ENCODE measurements at regions not wholly inside any gene's neighbourhood (a gene's known extent, or its start where the extent isn't known, plus 50 kb on each side); places are given as distances from the start of the nearest gene placed in this dataset.

GRCh38 chr4:178480881-178481280, 1038.6 kb upstream of the AGA start:
- Mint-ChIP-seq H3K4me1 (ENCODE audit: low read depth) (no peaks in the 10 kb centered on the region), H3K4me3 (ENCODE audit: low read depth) (no peak overlapping the region), H3K27me3 (ENCODE audit: low read depth) (no peaks in the 10 kb centered on the region), H3K27ac (no peak overlapping the region), H3K36me3 (ENCODE audit: low read depth) (no peaks in the 10 kb centered on the region), H3K9me3 (peaks cover 4% of the 10 kb centered on the region)
- intact Hi-C loops (cut with micrococcal nuclease), result no loop called here
- no peak for DNase-seq (ENCODE audit: low spot score)

GRCh38 chr4:178481564-178481963, 1039.3 kb upstream of the AGA start:
- no peaks in the 10 kb centered on the region for H3K36me3 Mint-ChIP-seq (ENCODE audit: low read depth)
- H3K4me3 Mint-ChIP-seq (ENCODE audit: low read depth), result no peak overlapping the region
- H3K4me1 Mint-ChIP-seq (ENCODE audit: low read depth), result no peaks in the 10 kb centered on the region
- intact Hi-C loops (cut with micrococcal nuclease), result no loop called here
- no peaks in the 10 kb centered on the region for H3K27me3 Mint-ChIP-seq (ENCODE audit: low read depth)
- no peak overlapping the region for H3K27ac Mint-ChIP-seq
- peaks cover 4% of the 10 kb centered on the region for H3K9me3 Mint-ChIP-seq
- DNase-seq (ENCODE audit: low spot score), result no peak

- Mint-ChIP-seq H3K4me1 (ENCODE audit: low read depth) (no peaks in the 10 kb centered on the region), H3K9me3 (peaks cover 12% of the 10 kb centered on the region), H3K36me3 (ENCODE audit: low read depth) (no peaks in the 10 kb centered on the region), H3K4me3 (ENCODE audit: low read depth) (no peak overlapping the region), H3K27ac (no peak overlapping the region), H3K27me3 (ENCODE audit: low read depth) (no peaks in the 10 kb centered on the region)
- DNase-seq (ENCODE audit: low spot score), result no peak
- intact Hi-C loops (cut with micrococcal nuclease), result no loop called here
Measured at GRCh38 chr4:178523038-178523437, 1080.8 kb upstream of the AGA start.

DNA sequence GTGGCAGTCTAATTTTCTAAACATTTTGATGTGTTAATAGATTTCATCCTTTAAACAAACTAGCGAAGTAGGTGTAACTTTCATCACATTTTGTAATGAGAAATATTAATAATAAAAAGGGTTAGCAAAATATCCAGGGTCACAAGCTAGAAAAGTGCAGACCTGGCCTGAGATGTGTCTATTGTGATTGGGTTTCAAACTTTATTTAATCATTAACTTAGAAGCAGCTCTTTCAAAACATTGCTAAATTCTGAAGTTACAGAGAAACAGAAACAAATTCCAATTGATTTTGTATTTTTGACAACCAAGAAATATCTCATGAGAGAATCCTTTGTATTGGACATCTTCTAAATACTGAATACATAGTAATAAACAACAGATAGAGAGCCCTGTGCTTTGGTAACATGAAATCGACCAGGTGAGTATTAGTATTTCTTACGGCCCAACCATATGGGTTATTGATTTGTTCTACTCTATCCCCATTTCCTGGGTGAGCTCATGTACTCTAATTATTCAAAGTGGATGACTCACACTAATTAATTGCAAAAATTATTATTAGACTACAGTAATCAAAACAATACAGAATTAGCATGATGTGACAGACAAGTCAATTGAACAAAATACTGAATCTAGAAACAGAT, 1093.8 kb upstream of the AGA start:
- H3K27me3 Mint-ChIP-seq (ENCODE audit: low read depth), result no peaks in the 10 kb centered on the region

DNA sequence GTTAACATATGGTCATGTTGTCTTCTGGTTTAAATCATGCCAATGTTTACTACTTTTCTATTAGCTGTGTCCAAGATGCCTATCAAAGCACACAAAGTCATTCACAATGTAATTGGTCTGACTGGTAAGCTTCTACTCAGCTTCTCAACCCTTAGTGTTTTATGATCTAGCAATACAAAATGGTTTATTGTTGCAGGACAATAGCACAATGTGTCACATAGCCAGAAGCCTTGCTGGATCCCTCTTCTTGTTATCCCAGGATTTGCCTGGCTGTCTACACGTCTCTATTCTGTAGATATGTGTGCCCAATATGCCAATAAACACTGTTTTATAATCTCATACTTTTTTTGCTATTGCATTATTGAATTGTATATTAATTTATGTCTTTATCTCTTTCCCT, 1111.0 kb upstream of the AGA start:
- Mint-ChIP-seq H3K9me3 (no peaks in the 10 kb centered on the region), H3K36me3 (ENCODE audit: low read depth) (no peaks in the 10 kb centered on the region), H3K27ac (no peak overlapping the region), H3K4me3 (ENCODE audit: low read depth) (no peak overlapping the region), H3K27me3 (ENCODE audit: low read depth) (no peaks in the 10 kb centered on the region), H3K4me1 (ENCODE audit: low read depth) (no peaks in the 10 kb centered on the region)
- DNase-seq (ENCODE audit: low spot score), result no peak
- intact Hi-C loops (cut with micrococcal nuclease), result no loop called here

More for the DNA sequence above, 1093.8 kb upstream of the AGA start:
- intact Hi-C loops (cut with micrococcal nuclease), result no loop called here
- Mint-ChIP-seq H3K4me3 (ENCODE audit: low read depth) (no peak overlapping the region), H3K4me1 (ENCODE audit: low read depth) (no peaks in the 10 kb centered on the region), H3K27ac (no peak overlapping the region), H3K9me3 (peaks cover 27% of the 10 kb centered on the region), H3K36me3 (ENCODE audit: low read depth) (no peaks in the 10 kb centered on the region)
- no peak for DNase-seq (ENCODE audit: low spot score)

DNA sequence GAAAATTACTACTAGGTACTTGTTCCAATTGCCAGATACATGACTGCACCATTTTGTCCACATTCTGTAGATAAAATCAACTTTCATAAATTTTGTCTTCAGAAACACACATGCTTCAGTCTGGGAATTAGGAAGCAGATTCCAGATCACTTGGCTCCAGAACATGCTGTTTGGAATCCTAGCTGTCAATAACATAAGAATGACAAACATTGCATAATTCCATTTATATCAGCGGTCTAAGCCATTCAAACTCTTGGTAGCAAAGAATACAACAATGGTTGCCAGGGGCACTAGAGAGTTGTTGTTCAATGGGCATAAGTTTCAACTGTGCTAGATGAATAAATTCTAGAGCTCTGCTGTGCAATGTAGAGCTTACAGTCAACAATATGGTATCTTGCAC, 1112.1 kb upstream of the AGA start:
- intact Hi-C loops (cut with micrococcal nuclease), result no loop called here
- Mint-ChIP-seq H3K27me3 (ENCODE audit: low read depth) (no peaks in the 10 kb centered on the region), H3K4me1 (ENCODE audit: low read depth) (no peaks in the 10 kb centered on the region), H3K4me3 (ENCODE audit: low read depth) (no peak overlapping the region), H3K27ac (no peak overlapping the region), H3K9me3 (peaks cover 4% of the 10 kb centered on the region), H3K36me3 (ENCODE audit: low read depth) (no peaks in the 10 kb centered on the region)
- DNase-seq (ENCODE audit: low spot score), result no peak

DNA sequence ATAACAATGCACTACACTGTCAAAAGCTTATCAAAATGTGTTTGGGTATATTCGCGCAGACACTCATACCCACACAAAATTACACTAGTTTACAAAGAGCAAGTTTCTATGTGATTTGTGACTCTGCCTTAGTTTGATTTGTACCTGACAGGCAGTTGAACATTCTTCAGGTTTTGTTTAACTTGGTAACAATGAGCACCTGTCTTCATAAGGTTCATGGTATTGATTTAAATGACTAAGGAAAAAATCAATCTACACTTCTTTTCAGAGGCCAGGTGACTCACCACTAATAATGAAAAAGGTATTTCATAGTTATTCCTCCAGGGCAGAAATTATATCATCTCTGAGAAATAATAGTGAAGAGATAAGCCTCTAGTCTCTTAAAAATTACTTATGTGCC, 1114.6 kb upstream of the AGA start:
- H3K9me3 Mint-ChIP-seq, result peaks cover 8% of the 10 kb centered on the region
- DNase-seq (ENCODE audit: low spot score), result no peak
- intact Hi-C loops (cut with micrococcal nuclease), result no loop called here
- H3K36me3 Mint-ChIP-seq (ENCODE audit: low read depth), result no peaks in the 10 kb centered on the region
- no peaks in the 10 kb centered on the region for H3K4me1 Mint-ChIP-seq (ENCODE audit: low read depth)
- no peak overlapping the region for H3K27ac Mint-ChIP-seq
- no peak overlapping the region for H3K4me3 Mint-ChIP-seq (ENCODE audit: low read depth)
- H3K27me3 Mint-ChIP-seq (ENCODE audit: low read depth), result no peaks in the 10 kb centered on the region

- DNase-seq (ENCODE audit: low spot score), result no peak
Measured at GRCh38 chr4:178577933-178578332, 1135.7 kb upstream of the AGA start.

GRCh38 chr4:178595500-178596138, 1153.4 kb upstream of the AGA start:
- DNase-seq (ENCODE audit: low spot score), result no peak
- Mint-ChIP-seq H3K36me3 (ENCODE audit: low read depth) (no peaks in the 10 kb centered on the region), H3K4me1 (ENCODE audit: low read depth) (no peaks in the 10 kb centered on the region)

More at GRCh38 chr4:178577933-178578332, 1135.7 kb upstream of the AGA start:
- H3K9me3 Mint-ChIP-seq, result no peaks in the 10 kb centered on the region
- H3K4me1 Mint-ChIP-seq (ENCODE audit: low read depth), result no peaks in the 10 kb centered on the region
- H3K27ac Mint-ChIP-seq, result no peak overlapping the region
- no peak overlapping the region for H3K4me3 Mint-ChIP-seq (ENCODE audit: low read depth)
- H3K36me3 Mint-ChIP-seq (ENCODE audit: low read depth), result no peaks in the 10 kb centered on the region
- H3K27me3 Mint-ChIP-seq (ENCODE audit: low read depth), result no peaks in the 10 kb centered on the region
- intact Hi-C loops (cut with micrococcal nuclease), result no loop called here

GRCh38 chr4:178598672-178599071, 1156.4 kb upstream of the AGA start:
- no peaks in the 10 kb centered on the region for H3K27me3 Mint-ChIP-seq (ENCODE audit: low read depth)
- no peak overlapping the region for H3K27ac Mint-ChIP-seq
- intact Hi-C loops (cut with micrococcal nuclease), result no loop called here
- H3K4me3 Mint-ChIP-seq (ENCODE audit: low read depth), result no peak overlapping the region
- peaks cover 16% of the 10 kb centered on the region for H3K9me3 Mint-ChIP-seq
- no peak for DNase-seq (ENCODE audit: low spot score)
- H3K36me3 Mint-ChIP-seq (ENCODE audit: low read depth), result no peaks in the 10 kb centered on the region
- H3K4me1 Mint-ChIP-seq (ENCODE audit: low read depth), result no peaks in the 10 kb centered on the region

More at GRCh38 chr4:178595500-178596138, 1153.4 kb upstream of the AGA start:
- H3K27ac Mint-ChIP-seq, result no peak overlapping the region
- H3K4me3 Mint-ChIP-seq (ENCODE audit: low read depth), result no peak overlapping the region
- H3K27me3 Mint-ChIP-seq (ENCODE audit: low read depth), result no peaks in the 10 kb centered on the region
- intact Hi-C loops (cut with micrococcal nuclease), result no loop called here
- H3K9me3 Mint-ChIP-seq, result peaks cover 24% of the 10 kb centered on the region

DNA sequence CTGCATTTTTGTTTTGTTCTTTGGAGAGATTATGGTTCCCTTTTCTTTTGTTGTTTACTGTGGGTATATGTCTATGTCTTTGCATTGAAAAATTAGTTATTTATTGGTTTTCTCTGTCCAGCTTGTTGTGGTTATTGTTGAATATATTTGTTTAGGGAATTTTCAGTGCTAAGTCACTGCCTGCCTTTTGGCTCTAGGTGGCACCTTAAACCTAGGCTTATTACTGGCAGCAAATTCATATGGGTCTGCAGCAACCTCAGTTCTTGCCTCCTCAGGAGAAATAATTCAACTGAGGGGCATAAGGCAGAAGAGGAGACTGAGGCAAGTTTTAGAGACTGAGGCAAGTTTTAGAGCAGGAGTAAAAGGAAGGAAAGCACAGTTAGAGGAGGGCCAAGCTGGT, 1157.3 kb upstream of the AGA start:
- Mint-ChIP-seq H3K4me1 (ENCODE audit: low read depth) (no peaks in the 10 kb centered on the region), H3K9me3 (peaks cover 16% of the 10 kb centered on the region), H3K36me3 (ENCODE audit: low read depth) (no peaks in the 10 kb centered on the region), H3K27me3 (ENCODE audit: low read depth) (no peaks in the 10 kb centered on the region), H3K27ac (no peak overlapping the region), H3K4me3 (ENCODE audit: low read depth) (no peak overlapping the region)
- DNase-seq (ENCODE audit: low spot score), result no peak
- intact Hi-C loops (cut with micrococcal nuclease), result no loop called here

DNA sequence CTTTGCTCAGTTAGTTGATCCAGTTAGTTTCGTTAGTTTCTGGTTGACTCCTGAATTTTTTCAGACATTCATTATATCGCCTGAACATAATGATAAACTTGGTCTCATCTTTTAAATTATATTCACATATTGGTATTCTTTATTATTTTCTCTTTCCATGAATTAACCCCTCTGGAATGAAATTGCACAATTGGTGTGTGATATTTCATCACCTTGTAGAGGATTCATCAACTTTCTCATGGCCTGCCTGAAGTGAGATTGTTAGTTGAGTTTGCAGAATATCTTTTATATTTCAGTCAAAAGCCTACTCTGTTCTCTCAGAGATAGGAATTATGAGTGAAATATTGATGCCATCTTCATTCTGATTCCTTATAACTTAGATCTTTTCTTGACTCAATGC, 1160.6 kb upstream of the AGA start:
- H3K9me3 Mint-ChIP-seq, result peaks cover 19% of the 10 kb centered on the region
- H3K4me3 Mint-ChIP-seq (ENCODE audit: low read depth), result no peak overlapping the region
- no peak overlapping the region for H3K27ac Mint-ChIP-seq
- H3K4me1 Mint-ChIP-seq (ENCODE audit: low read depth), result no peaks in the 10 kb centered on the region
- no peak for DNase-seq (ENCODE audit: low spot score)
- no peaks in the 10 kb centered on the region for H3K27me3 Mint-ChIP-seq (ENCODE audit: low read depth)
- H3K36me3 Mint-ChIP-seq (ENCODE audit: low read depth), result no peaks in the 10 kb centered on the region
- intact Hi-C loops (cut with micrococcal nuclease), result no loop called here

- H3K36me3 Mint-ChIP-seq (ENCODE audit: low read depth), result no peaks in the 10 kb centered on the region
- H3K4me3 Mint-ChIP-seq (ENCODE audit: low read depth), result no peak overlapping the region
- peaks cover 8% of the 10 kb centered on the region for H3K9me3 Mint-ChIP-seq
- no peaks in the 10 kb centered on the region for H3K27me3 Mint-ChIP-seq (ENCODE audit: low read depth)
- H3K4me1 Mint-ChIP-seq (ENCODE audit: low read depth), result no peaks in the 10 kb centered on the region
- DNase-seq (ENCODE audit: low spot score), result no peak
- no peak overlapping the region for H3K27ac Mint-ChIP-seq
- intact Hi-C loops (cut with micrococcal nuclease), result no loop called here
Measured at GRCh38 chr4:178611062-178611461, 1168.8 kb upstream of the AGA start.

Data from activated T-helper 2 cell treated with anti-CD3 and anti-CD28 coated beads, Interferon-gamma antibody, Interleukin-2, Interleukin-4, amounts not matched to agents 10 μg/mL and 5 μg/mL and 100 μg/mL, durations not matched to agents 14 hours and 24 hours and 36 hours (primary cell).